Fibroblast of lung (primary cell): ENCODE measurements at regions not wholly inside any gene's neighbourhood (a gene's known extent, or its start where the extent isn't known, plus 50 kb on each side); places are given as distances from the start of the nearest gene placed in this dataset.

ENCODE experiments used
- EZH2 ChIP-seq: IDR thresholded peaks from 2 replicates; pipeline ENCODE4 v1.5.1; 2012; ENCODE audit warnings: low read length, control low read depth, mild to moderate bottlenecking; ENCODE audit errors: missing control alignments
- TF ChIP-seq, protein P1 (sequence below), 2 donors: IDR thresholded peaks in 1 of 2; conservative IDR thresholded peaks in 1 of 2; 1 replicate in 1 of 2; 2 replicates in 1 of 2; pipeline ENCODE4 v1.5.1; 2011 to 2012; ENCODE audit warnings: low read length in 2 of 2, control low read depth in 1 of 2, inconsistent platforms in 1 of 2, low read depth in 1 of 2, mild to moderate bottlenecking in 1 of 2

DNA sequence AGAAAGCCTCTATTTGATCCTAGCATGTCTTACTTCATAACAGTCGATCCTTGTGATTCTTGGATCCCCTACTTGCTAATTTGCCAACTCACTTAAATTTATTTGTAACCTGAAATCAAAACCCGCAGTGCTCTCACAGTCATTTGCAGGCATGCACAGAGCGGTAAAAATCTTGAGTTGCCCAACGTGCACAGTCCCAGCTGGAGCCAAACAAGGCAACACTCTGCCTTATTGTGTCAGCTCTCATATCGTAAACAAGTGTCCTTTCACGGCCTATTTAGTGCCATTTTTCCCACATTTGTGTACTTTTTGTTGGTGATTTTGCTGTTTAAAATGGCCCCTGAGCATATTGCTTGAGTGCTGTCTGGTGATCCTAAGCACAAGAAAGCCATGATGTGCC, 511.3 kb upstream of the WWC1 start:
- TF ChIP-seq, protein P1, sequence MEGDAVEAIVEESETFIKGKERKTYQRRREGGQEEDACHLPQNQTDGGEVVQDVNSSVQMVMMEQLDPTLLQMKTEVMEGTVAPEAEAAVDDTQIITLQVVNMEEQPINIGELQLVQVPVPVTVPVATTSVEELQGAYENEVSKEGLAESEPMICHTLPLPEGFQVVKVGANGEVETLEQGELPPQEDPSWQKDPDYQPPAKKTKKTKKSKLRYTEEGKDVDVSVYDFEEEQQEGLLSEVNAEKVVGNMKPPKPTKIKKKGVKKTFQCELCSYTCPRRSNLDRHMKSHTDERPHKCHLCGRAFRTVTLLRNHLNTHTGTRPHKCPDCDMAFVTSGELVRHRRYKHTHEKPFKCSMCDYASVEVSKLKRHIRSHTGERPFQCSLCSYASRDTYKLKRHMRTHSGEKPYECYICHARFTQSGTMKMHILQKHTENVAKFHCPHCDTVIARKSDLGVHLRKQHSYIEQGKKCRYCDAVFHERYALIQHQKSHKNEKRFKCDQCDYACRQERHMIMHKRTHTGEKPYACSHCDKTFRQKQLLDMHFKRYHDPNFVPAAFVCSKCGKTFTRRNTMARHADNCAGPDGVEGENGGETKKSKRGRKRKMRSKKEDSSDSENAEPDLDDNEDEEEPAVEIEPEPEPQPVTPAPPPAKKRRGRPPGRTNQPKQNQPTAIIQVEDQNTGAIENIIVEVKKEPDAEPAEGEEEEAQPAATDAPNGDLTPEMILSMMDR (conservative IDR thresholded peaks at IDR 0.05 in 1 of 2, IDR thresholded peaks at IDR 0.05 in 1 of 2; ENCODE audit: low read depth in 1 of 2, low read length in 2 of 2) = no peak
- TF ChIP-seq EZH2 = no peak
